Peyer's patch (tissue), 4 donors: ENCODE measurements at regions not wholly inside any gene's neighbourhood (a gene's known extent, or its start where the extent isn't known, plus 50 kb on each side); places are given as distances from the start of the nearest gene placed in this dataset.

Source experiments
- DNase-seq, 3 donors: peaks; one replicate each; pipeline ENCODE4 v3.0.0-alpha.2; 2017 to 2019
- H3K27ac ChIP-seq, 4 donors: fragments of 200-600 bp; sonication (generic); one replicate each; pipeline ENCODE4 v1.5.1; 2016 to 2019
- H3K27me3 ChIP-seq, 2 donors: fragments of 200-600 bp; sonication (generic); one replicate each; pipeline ENCODE4 v1.5.1; 2019
- H3K36me3 ChIP-seq, 3 donors: fragments of 200-600 bp; sonication (generic); one replicate each; pipeline ENCODE4 v1.5.1; 2016 to 2019
- H3K4me1 ChIP-seq, 4 donors: fragments of 200-600 bp; sonication (generic); one replicate each; pipeline ENCODE4 v1.5.1; 2016 to 2019
- H3K4me3 ChIP-seq, 4 donors: fragments of 200-600 bp; sonication (generic); 1 replicate in 3 of 4; 2 replicates in 1 of 4; pipeline ENCODE4 v1.5.1; 2016 to 2019; ENCODE audit warnings: mild to moderate bottlenecking in 1 of 4
- H3K9me3 ChIP-seq, 4 donors: fragments of 200-600 bp; sonication (generic); one replicate each; pipeline ENCODE4 v1.5.1; 2016 to 2019; ENCODE audit warnings: mild to moderate bottlenecking in 1 of 4
- POLR2A ChIP-seq, 2 donors: fragments of 450-650 bp; IDR thresholded peaks; one replicate each; pipeline ENCODE4 v1.5.1; 2017; ENCODE audit warnings: antibody characterized with exemption in 2 of 2, mild to moderate bottlenecking in 2 of 2, moderate library complexity in 2 of 2
- TF ChIP-seq, protein P1 (sequence below), 6 experiments: fragments of 450-650 bp in 4 of 6; fragments of 200-600 bp in 2 of 6; sonication (generic) in 1 of 6; IDR thresholded peaks; one replicate each; pipeline ENCODE4 v1.5.1; 2017 to 2019; ENCODE audit warnings: antibody characterized with exemption in 6 of 6, mild to moderate bottlenecking in 3 of 6, moderate library complexity in 1 of 6

DNA sequence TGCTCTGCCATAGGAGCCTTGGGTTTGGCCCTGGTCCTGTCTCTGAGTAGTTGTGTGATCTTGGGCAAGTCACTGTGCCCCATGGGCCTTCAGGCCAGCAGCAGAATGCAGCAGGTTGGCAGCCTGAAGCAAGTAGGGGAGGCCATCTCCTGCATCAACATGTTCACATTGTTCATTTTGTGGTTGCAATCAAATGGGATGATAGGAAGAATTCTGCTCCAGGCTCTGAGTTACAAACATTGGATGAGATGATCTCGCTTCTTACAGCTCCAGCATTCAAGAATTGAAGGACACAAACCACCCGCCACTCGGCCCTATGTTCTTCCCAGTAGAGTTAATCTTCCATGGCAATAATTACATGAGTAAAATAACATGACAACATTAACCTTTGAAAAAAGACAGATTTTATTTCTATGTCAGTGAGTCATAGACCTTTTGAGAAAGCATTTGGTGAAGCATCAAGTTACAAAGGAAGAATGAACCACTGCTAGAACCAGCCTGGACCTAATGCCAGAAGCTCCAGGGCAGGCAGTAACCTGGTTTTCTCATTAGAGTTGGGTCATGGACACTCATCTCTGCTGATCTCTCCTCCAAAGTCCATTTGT, 308.3 kb upstream of the NCAM1 start:
- H3K4me3 ChIP-seq: no peak overlapping the region
- H3K9me3 ChIP-seq: no peaks in the 10 kb centered on the region

DNA sequence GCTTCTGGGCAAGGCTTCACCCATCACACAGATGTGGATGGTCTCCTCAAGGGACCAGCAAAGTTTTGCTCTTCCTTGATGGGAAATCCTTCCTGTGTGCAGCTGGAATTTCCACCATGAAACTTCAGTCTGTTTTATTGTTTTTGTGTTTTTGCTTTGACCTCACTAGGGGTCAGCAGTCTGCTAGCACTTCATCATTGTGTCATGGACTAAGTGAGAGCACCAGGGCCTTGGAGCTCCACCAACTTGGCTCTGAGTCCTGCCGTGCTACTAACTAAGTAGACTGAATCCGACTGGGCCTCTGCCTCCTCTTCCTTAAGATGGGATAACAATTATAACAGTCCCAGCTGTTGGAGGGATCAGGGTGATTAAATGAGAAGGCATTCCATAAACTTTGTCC, 305.8 kb upstream of the NCAM1 start:
- Histone ChIP-seq H3K27ac (no peak overlapping the region), H3K4me3 (no peak overlapping the region), H3K4me1 (no peaks in the 10 kb centered on the region), H3K27me3 (no peaks in the 10 kb centered on the region), H3K36me3 (no peaks in the 10 kb centered on the region), H3K9me3 (no peaks in the 10 kb centered on the region)
- TF ChIP-seq, protein P1, sequence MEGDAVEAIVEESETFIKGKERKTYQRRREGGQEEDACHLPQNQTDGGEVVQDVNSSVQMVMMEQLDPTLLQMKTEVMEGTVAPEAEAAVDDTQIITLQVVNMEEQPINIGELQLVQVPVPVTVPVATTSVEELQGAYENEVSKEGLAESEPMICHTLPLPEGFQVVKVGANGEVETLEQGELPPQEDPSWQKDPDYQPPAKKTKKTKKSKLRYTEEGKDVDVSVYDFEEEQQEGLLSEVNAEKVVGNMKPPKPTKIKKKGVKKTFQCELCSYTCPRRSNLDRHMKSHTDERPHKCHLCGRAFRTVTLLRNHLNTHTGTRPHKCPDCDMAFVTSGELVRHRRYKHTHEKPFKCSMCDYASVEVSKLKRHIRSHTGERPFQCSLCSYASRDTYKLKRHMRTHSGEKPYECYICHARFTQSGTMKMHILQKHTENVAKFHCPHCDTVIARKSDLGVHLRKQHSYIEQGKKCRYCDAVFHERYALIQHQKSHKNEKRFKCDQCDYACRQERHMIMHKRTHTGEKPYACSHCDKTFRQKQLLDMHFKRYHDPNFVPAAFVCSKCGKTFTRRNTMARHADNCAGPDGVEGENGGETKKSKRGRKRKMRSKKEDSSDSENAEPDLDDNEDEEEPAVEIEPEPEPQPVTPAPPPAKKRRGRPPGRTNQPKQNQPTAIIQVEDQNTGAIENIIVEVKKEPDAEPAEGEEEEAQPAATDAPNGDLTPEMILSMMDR (IDR thresholded peaks at IDR 0.05): no peak
- no peak for TF ChIP-seq POLR2A (IDR thresholded peaks at IDR 0.05)
- DNase-seq: peak in 2 of 3 donors; percentile 18 to 65

More for the DNA sequence above, 308.3 kb upstream of the NCAM1 start:
- Histone ChIP-seq H3K27ac (no peak overlapping the region), H3K4me1 (no peaks in the 10 kb centered on the region), H3K36me3 (no peaks in the 10 kb centered on the region), H3K27me3 (no peaks in the 10 kb centered on the region)
- DNase-seq: no peak
- TF ChIP-seq POLR2A (IDR thresholded peaks at IDR 0.05): no peak
- TF ChIP-seq, protein P1 (IDR thresholded peaks at IDR 0.05): no peak

DNA sequence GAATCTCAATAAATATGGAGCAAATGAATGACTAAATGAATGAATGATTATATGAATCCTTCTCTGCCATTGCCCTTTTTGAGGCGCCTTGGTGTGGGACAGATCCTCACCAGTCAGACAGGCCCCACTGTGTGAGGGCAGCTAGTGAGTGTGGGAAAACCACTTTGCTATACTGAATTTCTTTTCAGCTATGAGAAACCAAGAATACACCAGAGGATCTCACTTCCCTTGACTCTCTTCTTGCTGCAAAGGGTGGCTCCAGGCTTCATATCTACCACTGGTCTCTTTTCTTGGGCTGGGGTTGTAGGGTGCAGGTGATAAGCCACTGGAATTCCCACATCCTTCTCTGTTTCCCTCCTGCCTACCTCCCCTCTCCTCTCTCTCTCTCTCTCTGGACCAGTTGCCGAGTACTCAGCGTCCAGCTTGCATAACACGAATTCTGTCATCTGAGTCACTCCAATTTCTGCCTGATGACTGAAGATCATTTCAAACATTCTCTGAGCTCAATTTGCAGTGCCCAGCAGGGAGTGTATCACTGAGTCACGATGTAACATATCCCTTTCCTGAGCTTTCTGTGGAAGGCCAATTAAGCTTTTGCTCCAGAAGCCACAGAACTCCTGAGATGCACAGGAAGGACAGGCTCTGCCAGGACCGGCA, 304.3 kb upstream of the NCAM1 start:
- Histone ChIP-seq H3K9me3 (no peaks in the 10 kb centered on the region), H3K4me3 (no peak overlapping the region), H3K27ac (no peak overlapping the region), H3K4me1 (no peaks in the 10 kb centered on the region), H3K36me3 (no peaks in the 10 kb centered on the region), H3K27me3 (no peaks in the 10 kb centered on the region)
- TF ChIP-seq, protein P1 (IDR thresholded peaks at IDR 0.05): no peak
- no peak for TF ChIP-seq POLR2A (IDR thresholded peaks at IDR 0.05)
- no peak for DNase-seq

DNA sequence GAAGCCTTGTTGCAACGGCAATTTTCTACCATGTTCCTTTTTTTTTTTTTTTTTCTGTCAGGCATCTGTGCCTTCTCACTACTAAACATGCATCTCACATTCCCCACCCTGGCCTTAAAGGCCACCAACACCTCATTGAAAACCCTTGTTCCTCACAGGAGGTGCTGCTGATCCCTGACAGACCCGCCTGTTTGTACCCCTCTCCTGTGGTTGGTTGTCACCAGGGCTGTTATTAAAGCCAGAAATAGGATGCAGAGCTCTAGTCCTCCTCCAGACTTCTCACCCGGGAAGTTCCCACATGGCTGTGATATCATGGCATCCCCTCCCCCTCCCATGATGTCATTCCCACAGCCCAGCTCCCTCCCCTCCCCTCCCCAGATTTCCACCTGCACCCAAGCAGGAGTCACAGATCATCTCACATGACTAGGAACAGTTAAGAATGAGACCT, 302.8 kb upstream of the NCAM1 start:
- Histone ChIP-seq H3K27me3 (no peaks in the 10 kb centered on the region), H3K4me1 (no peaks in the 10 kb centered on the region), H3K27ac (no peak overlapping the region), H3K4me3 (no peak overlapping the region), H3K36me3 (no peaks in the 10 kb centered on the region), H3K9me3 (no peaks in the 10 kb centered on the region)
- TF ChIP-seq, protein P1 (IDR thresholded peaks at IDR 0.05): no peak
- no peak for TF ChIP-seq POLR2A (IDR thresholded peaks at IDR 0.05)
- no peak for DNase-seq

DNA sequence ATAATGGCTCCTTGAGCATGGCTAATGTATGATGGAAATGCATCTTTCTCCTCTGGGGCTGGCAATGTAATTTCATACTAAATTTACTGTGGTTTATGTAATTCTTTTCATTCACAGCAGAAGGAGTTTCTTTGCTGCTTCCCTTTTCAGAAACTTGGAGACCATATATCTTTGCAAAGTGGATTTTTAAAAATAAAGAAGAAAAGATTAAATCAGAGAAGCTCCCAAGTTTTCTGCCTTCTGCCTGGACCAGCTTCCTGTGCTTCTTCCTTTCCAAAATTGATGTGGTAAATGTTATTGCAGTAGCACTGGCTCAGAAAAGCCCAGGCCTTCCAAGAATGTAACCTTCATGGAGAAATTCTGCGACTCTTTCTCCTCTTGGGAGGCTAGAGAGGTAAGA, 300.1 kb upstream of the NCAM1 start:
- no peak overlapping the region for H3K27ac ChIP-seq
- H3K36me3 ChIP-seq: no peaks in the 10 kb centered on the region
- H3K4me1 ChIP-seq: no peaks in the 10 kb centered on the region
- DNase-seq: no peak
- TF ChIP-seq, protein P1 (IDR thresholded peaks at IDR 0.05): no peak
- no peak for TF ChIP-seq POLR2A (IDR thresholded peaks at IDR 0.05)
- no peaks in the 10 kb centered on the region for H3K27me3 ChIP-seq
- no peaks in the 10 kb centered on the region for H3K9me3 ChIP-seq
- H3K4me3 ChIP-seq: no peak overlapping the region
